ENCODE measurements at regions not wholly inside any gene's neighbourhood (a gene's known extent, or its start where the extent isn't known, plus 50 kb on each side); places are given as distances from the start of the nearest gene placed in this dataset.

GRCh38 chr1:88462488-88463261, 221.4 kb upstream of the PKN2 start:
- Histone ChIP-seq H3K9me3 (ENCODE audit: control insufficient read depth, low read length) (no peaks in the 10 kb centered on the region), H3K27ac (ENCODE audit: low read depth, low read length, severe bottlenecking) (no peak overlapping the region), H3K4me1 (ENCODE audit: control insufficient read depth, insufficient read depth, low read length, poor library complexity, severe bottlenecking) (no peaks in the 10 kb centered on the region), H3K4me3 (ENCODE audit: extremely low read depth, insufficient read depth, low read length, poor library complexity, severe bottlenecking) (peak overlapping the region; percentile 34), H3K36me3 (ENCODE audit: control insufficient read depth, insufficient read depth, low read length) (no peaks in the 10 kb centered on the region)
- WGBS, 2 experiments (ENCODE audit: insufficient coverage in 2 of 2): 2% methylated on average over 31 to 45 of the region's 69 CpGs

DNA sequence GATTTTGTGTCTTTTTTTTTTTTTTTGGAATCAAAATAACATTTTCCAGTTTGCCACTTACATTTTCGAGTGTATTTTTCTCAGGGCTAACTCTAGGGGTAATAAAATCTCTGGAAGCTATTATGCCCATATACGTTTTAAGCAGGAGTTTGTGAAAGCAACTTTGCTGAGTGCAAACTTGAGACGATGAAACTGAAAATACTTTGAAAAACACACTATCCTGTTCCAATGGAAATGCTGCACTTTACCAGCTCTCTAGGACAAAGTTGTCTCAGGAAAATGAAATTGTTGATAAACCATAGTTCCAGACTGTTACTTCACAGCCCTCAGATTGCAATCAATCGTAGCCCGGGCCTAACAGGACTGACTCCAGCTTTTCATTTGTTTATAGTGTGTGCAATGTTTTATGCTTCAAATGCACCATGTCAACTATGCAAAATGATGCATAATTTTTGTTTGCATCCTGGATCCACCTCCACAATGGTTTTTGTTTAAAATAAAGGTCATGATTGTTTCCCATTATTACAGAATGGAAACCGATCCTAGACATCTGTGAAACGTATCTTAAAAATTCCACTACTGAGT, 220.6 kb upstream of the PKN2 start:
- Histone ChIP-seq H3K36me3 (ENCODE audit: control insufficient read depth, insufficient read depth, low read length) (no peaks in the 10 kb centered on the region), H3K4me3 (ENCODE audit: extremely low read depth, insufficient read depth, low read length, poor library complexity, severe bottlenecking) (no peak overlapping the region)

GRCh38 chr1:88466011-88466410, 218.1 kb upstream of the PKN2 start:
- Histone ChIP-seq H3K27ac (ENCODE audit: low read depth, low read length, severe bottlenecking) (no peak overlapping the region), H3K36me3 (ENCODE audit: control insufficient read depth, insufficient read depth, low read length) (no peaks in the 10 kb centered on the region), H3K4me3 (ENCODE audit: extremely low read depth, insufficient read depth, low read length, poor library complexity, severe bottlenecking) (no peak overlapping the region), H3K9me3 (ENCODE audit: control insufficient read depth, low read length) (no peaks in the 10 kb centered on the region), H3K4me1 (ENCODE audit: control insufficient read depth, insufficient read depth, low read length, poor library complexity, severe bottlenecking) (no peaks in the 10 kb centered on the region)
- WGBS, 2 experiments (ENCODE audit: insufficient coverage in 2 of 2): 83 to 100% methylated on average over 1 to 2 of the region's 4 CpGs

More for the DNA sequence above, 220.6 kb upstream of the PKN2 start:
- 97 to 100% methylated on average over 2 to 5 of the region's 7 CpGs for WGBS, 2 experiments (ENCODE audit: insufficient coverage in 2 of 2)
- H3K4me1 ChIP-seq (ENCODE audit: control insufficient read depth, insufficient read depth, low read length, poor library complexity, severe bottlenecking): no peaks in the 10 kb centered on the region
- H3K9me3 ChIP-seq (ENCODE audit: control insufficient read depth, low read length): no peaks in the 10 kb centered on the region
- no peak overlapping the region for H3K27ac ChIP-seq (ENCODE audit: low read depth, low read length, severe bottlenecking)

GRCh38 chr1:88466899-88467580, 217.0 kb upstream of the PKN2 start:
- Histone ChIP-seq H3K9me3 (ENCODE audit: control insufficient read depth, low read length) (no peaks in the 10 kb centered on the region), H3K4me3 (ENCODE audit: extremely low read depth, insufficient read depth, low read length, poor library complexity, severe bottlenecking) (no peak overlapping the region), H3K27ac (ENCODE audit: low read depth, low read length, severe bottlenecking) (no peak overlapping the region), H3K4me1 (ENCODE audit: control insufficient read depth, insufficient read depth, low read length, poor library complexity, severe bottlenecking) (no peaks in the 10 kb centered on the region), H3K36me3 (ENCODE audit: control insufficient read depth, insufficient read depth, low read length) (no peaks in the 10 kb centered on the region)
- 93 to 95% methylated on average over 39 to 48 of the region's 55 CpGs for WGBS, 2 experiments (ENCODE audit: insufficient coverage in 2 of 2)

- Histone ChIP-seq H3K4me3 (ENCODE audit: extremely low read depth, insufficient read depth, low read length, poor library complexity, severe bottlenecking) (no peak overlapping the region), H3K9me3 (ENCODE audit: control insufficient read depth, low read length) (no peaks in the 10 kb centered on the region), H3K4me1 (ENCODE audit: control insufficient read depth, insufficient read depth, low read length, poor library complexity, severe bottlenecking) (no peaks in the 10 kb centered on the region), H3K27ac (ENCODE audit: low read depth, low read length, severe bottlenecking) (no peak overlapping the region), H3K36me3 (ENCODE audit: control insufficient read depth, insufficient read depth, low read length) (no peaks in the 10 kb centered on the region)
- 71 to 73% methylated on average over 1 to 2 of the region's 2 CpGs for WGBS, 2 experiments (ENCODE audit: insufficient coverage in 2 of 2)
Observed at GRCh38 chr1:88472298-88472697, 211.8 kb upstream of the PKN2 start.

DNA sequence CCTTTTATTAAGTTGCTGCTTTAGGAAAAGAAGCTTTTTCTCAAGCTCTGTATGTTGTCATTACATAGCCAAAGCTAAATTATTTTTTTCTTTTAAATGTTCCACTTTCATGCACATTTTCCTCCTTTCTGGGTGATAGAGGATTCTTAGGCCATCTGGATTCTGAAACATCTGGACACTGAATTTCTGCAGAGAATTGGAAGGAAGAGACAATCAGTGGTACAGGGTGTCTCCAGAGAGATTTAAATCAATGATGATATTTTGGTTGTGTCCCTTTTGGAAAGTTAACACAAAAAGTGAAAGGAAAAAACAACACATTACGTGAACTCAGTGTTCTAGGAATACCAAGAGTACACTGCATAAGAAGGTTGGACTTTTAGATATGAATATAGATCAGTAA, 211.4 kb upstream of the PKN2 start:
- no peak overlapping the region for H3K4me3 ChIP-seq (ENCODE audit: extremely low read depth, insufficient read depth, low read length, poor library complexity, severe bottlenecking)
- WGBS, 2 experiments (ENCODE audit: insufficient coverage in 2 of 2): no CpG with 5 or more reads among the region's 1 CpG

DNA sequence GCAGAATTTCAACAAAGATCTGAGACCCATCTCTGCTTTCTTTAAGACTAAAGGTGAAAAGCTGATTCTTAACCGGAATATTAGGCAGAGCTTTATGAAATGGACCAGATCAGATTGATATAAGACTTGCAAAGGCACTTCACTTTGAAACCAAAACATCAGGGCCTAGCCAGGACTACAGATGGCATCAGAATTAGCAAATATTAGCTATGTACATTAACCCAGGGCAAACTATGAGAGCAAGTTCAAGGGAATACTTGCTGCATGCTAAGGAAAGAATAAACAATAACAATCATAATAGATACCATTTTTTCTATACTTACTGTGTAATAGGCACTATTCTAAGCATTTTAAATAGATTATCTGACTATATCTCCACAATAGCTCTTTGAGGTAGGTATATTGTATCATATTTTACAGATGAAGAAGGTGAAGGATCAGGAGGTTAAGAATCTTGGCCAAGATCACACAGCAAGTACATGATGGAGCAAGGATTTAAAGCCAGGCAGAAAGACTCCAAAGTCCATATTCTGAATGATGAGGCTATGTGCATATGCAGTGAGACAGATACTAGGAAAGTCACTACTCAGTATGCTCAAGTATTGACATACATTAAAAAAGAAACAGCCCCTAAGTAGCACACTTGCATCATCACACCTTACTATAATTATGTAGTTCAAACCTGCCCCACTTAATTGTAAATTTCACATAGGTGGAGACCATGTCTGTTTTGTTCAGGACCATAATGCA, 209.3 kb upstream of the PKN2 start:
- Histone ChIP-seq H3K36me3 (ENCODE audit: control insufficient read depth, insufficient read depth, low read length) (no peaks in the 10 kb centered on the region), H3K9me3 (ENCODE audit: control insufficient read depth, low read length) (no peaks in the 10 kb centered on the region), H3K27ac (ENCODE audit: low read depth, low read length, severe bottlenecking) (no peak overlapping the region), H3K4me1 (ENCODE audit: control insufficient read depth, insufficient read depth, low read length, poor library complexity, severe bottlenecking) (no peaks in the 10 kb centered on the region), H3K4me3 (ENCODE audit: extremely low read depth, insufficient read depth, low read length, poor library complexity, severe bottlenecking) (no peak overlapping the region)
- WGBS, 2 experiments (ENCODE audit: insufficient coverage in 2 of 2): 80% methylated on average over 1 of the region's 1 CpG; no CpG with 5 or more reads in 1 of the 2 experiments

More for the DNA sequence above, 211.4 kb upstream of the PKN2 start:
- H3K9me3 ChIP-seq (ENCODE audit: control insufficient read depth, low read length): no peaks in the 10 kb centered on the region
- no peaks in the 10 kb centered on the region for H3K4me1 ChIP-seq (ENCODE audit: control insufficient read depth, insufficient read depth, low read length, poor library complexity, severe bottlenecking)
- H3K27ac ChIP-seq (ENCODE audit: low read depth, low read length, severe bottlenecking): no peak overlapping the region
- no peaks in the 10 kb centered on the region for H3K36me3 ChIP-seq (ENCODE audit: control insufficient read depth, insufficient read depth, low read length)

GRCh38 chr1:88484881-88485280, 199.2 kb upstream of the PKN2 start:
- H3K36me3 ChIP-seq (ENCODE audit: control insufficient read depth, insufficient read depth, low read length): no peaks in the 10 kb centered on the region
- WGBS, 2 experiments (ENCODE audit: insufficient coverage in 2 of 2): no CpG with 5 or more reads among the region's 4 CpGs

DNA sequence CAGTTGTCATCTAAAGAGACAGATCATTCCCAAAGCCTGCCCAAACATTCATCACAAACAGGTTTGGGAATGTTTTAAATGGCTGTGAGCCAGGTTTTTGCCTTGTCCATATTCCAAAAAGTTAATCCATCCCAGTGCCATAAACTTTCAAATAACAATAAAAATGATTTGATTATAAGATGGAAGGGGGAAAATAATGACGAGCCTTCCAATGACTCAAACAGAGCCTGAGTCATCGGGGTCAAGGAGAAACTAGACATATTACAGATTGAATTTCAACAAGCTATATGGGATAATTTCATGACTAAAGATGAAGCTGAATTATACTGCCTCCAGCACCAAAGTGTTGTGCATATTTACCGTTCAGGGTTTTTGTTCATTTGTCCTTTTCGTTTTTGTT, 195.8 kb upstream of the PKN2 start:
- no peaks in the 10 kb centered on the region for H3K36me3 ChIP-seq (ENCODE audit: control insufficient read depth, insufficient read depth, low read length)
- H3K9me3 ChIP-seq (ENCODE audit: control insufficient read depth, low read length): no peaks in the 10 kb centered on the region
- H3K27ac ChIP-seq (ENCODE audit: low read depth, low read length, severe bottlenecking): no peak overlapping the region
- H3K4me1 ChIP-seq (ENCODE audit: control insufficient read depth, insufficient read depth, low read length, poor library complexity, severe bottlenecking): no peaks in the 10 kb centered on the region
- no peak overlapping the region for H3K4me3 ChIP-seq (ENCODE audit: extremely low read depth, insufficient read depth, low read length, poor library complexity, severe bottlenecking)
- 94% methylated on average over 3 of the region's 4 CpGs; no CpG with 5 or more reads in 1 of the 2 experiments for WGBS, 2 experiments (ENCODE audit: insufficient coverage in 2 of 2)

More at GRCh38 chr1:88484881-88485280, 199.2 kb upstream of the PKN2 start:
- Histone ChIP-seq H3K9me3 (ENCODE audit: control insufficient read depth, low read length) (no peaks in the 10 kb centered on the region), H3K27ac (ENCODE audit: low read depth, low read length, severe bottlenecking) (no peak overlapping the region), H3K4me1 (ENCODE audit: control insufficient read depth, insufficient read depth, low read length, poor library complexity, severe bottlenecking) (no peaks in the 10 kb centered on the region), H3K4me3 (ENCODE audit: extremely low read depth, insufficient read depth, low read length, poor library complexity, severe bottlenecking) (no peak overlapping the region)

DNA sequence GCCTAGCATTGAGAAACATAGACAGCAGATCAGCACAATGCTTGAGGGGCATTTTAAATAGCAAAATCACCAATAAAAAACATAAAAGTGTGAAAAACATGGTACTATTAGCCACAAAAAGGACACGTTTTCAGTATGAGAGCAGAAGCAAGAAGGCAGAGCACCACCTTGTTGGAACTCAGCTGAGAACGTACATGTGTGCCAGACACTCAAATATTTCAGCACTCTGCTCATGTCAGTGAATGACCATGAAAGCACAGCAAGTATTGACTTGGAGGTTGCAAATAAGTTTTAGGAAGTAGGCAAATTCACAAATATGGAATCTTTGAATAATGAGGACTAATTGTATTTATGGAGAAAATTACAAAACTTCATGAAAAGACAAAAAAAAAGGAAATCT, 193.4 kb upstream of the PKN2 start:
- WGBS, 2 experiments (ENCODE audit: insufficient coverage in 2 of 2): 67 to 76% methylated on average over 1 to 2 of the region's 2 CpGs
- Histone ChIP-seq H3K9me3 (ENCODE audit: control insufficient read depth, low read length) (no peaks in the 10 kb centered on the region), H3K4me3 (ENCODE audit: extremely low read depth, insufficient read depth, low read length, poor library complexity, severe bottlenecking) (no peak overlapping the region), H3K4me1 (ENCODE audit: control insufficient read depth, insufficient read depth, low read length, poor library complexity, severe bottlenecking) (no peaks in the 10 kb centered on the region), H3K36me3 (ENCODE audit: control insufficient read depth, insufficient read depth, low read length) (no peaks in the 10 kb centered on the region), H3K27ac (ENCODE audit: low read depth, low read length, severe bottlenecking) (no peak overlapping the region)

All from mesodermal cell (in vitro differentiated cells).